Neural progenitor cell (in vitro differentiated cells): ENCODE measurements at regions not wholly inside any gene's neighbourhood (a gene's known extent, or its start where the extent isn't known, plus 50 kb on each side); places are given as distances from the start of the nearest gene placed in this dataset.

Source experiments
- DNase-seq: peaks from one replicate; pipeline ENCODE4 v3.0.0-alpha.2; 2016; ENCODE audit warnings: low spot score
- H2AFZ ChIP-seq: fragments of 200-600 bp; sonication (generic); replicated peaks from 2 replicates; pipeline ENCODE4 v1.6.1; 2016; ENCODE audit warnings: antibody characterized with exemption
- H3F3A ChIP-seq: fragments of 200-600 bp; sonication (generic); 2 replicates; pipeline ENCODE4 v1.6.1; 2016; ENCODE audit warnings: antibody characterized with exemption, low read depth
- H3K27ac ChIP-seq: fragments of 200-600 bp; sonication (generic); 2 replicates; pipeline ENCODE4 v1.5.1; 2016; ENCODE audit warnings: mild to moderate bottlenecking
- H3K27me3 ChIP-seq: fragments of 200-600 bp; sonication (generic); 2 replicates; pipeline ENCODE4 v1.6.1; 2016; ENCODE audit warnings: mild to moderate bottlenecking, moderate library complexity
- H3K36me3 ChIP-seq: fragments of 200-600 bp; sonication (generic); 2 replicates; pipeline ENCODE4 v1.5.1; 2016
- H3K4me1 ChIP-seq: fragments of 200-600 bp; sonication (generic); 2 replicates; pipeline ENCODE4 v1.6.1; 2016; ENCODE audit warnings: mixed run types
- H3K4me2 ChIP-seq: fragments of 200-600 bp; sonication (generic); 2 replicates; pipeline ENCODE4 v1.6.1; 2016
- H3K4me3 ChIP-seq: fragments of 200-600 bp; sonication (generic); 2 replicates; pipeline ENCODE4 v1.5.1; 2016
- H3K79me2 ChIP-seq: fragments of 200-600 bp; sonication (generic); 2 replicates; pipeline ENCODE4 v1.6.1; 2016; ENCODE audit warnings: low read depth
- H3K9ac ChIP-seq: fragments of 200-600 bp; sonication (generic); 2 replicates; pipeline ENCODE4 v1.6.1; 2016
- H3K9me3 ChIP-seq: fragments of 200-600 bp; sonication (generic); 2 replicates; pipeline ENCODE4 v1.5.1; 2016; ENCODE audit warnings: low read depth
- H4K20me1 ChIP-seq: fragments of 200-600 bp; sonication (generic); 2 replicates; pipeline ENCODE4 v1.6.1; 2016; ENCODE audit warnings: low read depth
- H3K27ac Mint-ChIP-seq: 3 replicates; pipeline ENCODE4 v1.8.0; 2021; ENCODE audit warnings: mixed read lengths
- H3K27me3 Mint-ChIP-seq: 2 replicates; pipeline ENCODE4 v1.8.0; 2022; ENCODE audit warnings: low read depth, mild to moderate bottlenecking, inconsistent platforms, moderate library complexity, mixed read lengths; ENCODE audit not compliant: insufficient read depth
- H3K36me3 Mint-ChIP-seq: 3 replicates; pipeline ENCODE4 v1.8.0; 2021; ENCODE audit warnings: mixed read lengths
- H3K4me1 Mint-ChIP-seq: 3 replicates; pipeline ENCODE4 v1.8.0; 2021; ENCODE audit warnings: mixed read lengths
- H3K4me3 Mint-ChIP-seq: 3 replicates; pipeline ENCODE4 v1.8.0; 2021; ENCODE audit warnings: mild to moderate bottlenecking, moderate library complexity, mixed read lengths
- H3K9me3 Mint-ChIP-seq: 3 replicates; pipeline ENCODE4 v1.8.0; 2020; ENCODE audit warnings: mixed read lengths
- EZH2 ChIP-seq: fragments of 200-600 bp; sonication (generic); IDR thresholded peaks from 2 replicates; pipeline ENCODE4 v1.6.1; 2017; ENCODE audit warnings: antibody characterized with exemption, mild to moderate bottlenecking, moderate library complexity
- EZH2phosphoT487 ChIP-seq: fragments of 200-600 bp; sonication (generic); IDR thresholded peaks from 2 replicates; pipeline ENCODE4 v1.6.1; 2017; ENCODE audit warnings: antibody characterized with exemption
- TF ChIP-seq, protein P1 (sequence below): fragments of 200-600 bp; sonication (generic); IDR thresholded peaks from 2 replicates; pipeline ENCODE4 v1.5.1; 2017; ENCODE audit warnings: antibody characterized with exemption, mild to moderate bottlenecking

- H3K4me3 Mint-ChIP-seq: no peak overlapping the region
- no peak for DNase-seq
- H3K9me3 Mint-ChIP-seq: no peaks in the 10 kb centered on the region
- Histone ChIP-seq H3K79me2 (no peaks in the 10 kb centered on the region), H4K20me1 (no peaks in the 10 kb centered on the region), H3F3A (no peaks in the 10 kb centered on the region), H3K36me3 (no peaks in the 10 kb centered on the region), H3K4me3 (no peak overlapping the region), H3K9me3 (no peaks in the 10 kb centered on the region), H3K9ac (no peak overlapping the region), H3K4me1 (no peaks in the 10 kb centered on the region), H2AFZ (no peak overlapping the region), H3K27ac (no peak overlapping the region), H3K27me3 (no peaks in the 10 kb centered on the region), H3K4me2 (no peak overlapping the region)
- no peaks in the 10 kb centered on the region for H3K36me3 Mint-ChIP-seq
- no peak overlapping the region for H3K27ac Mint-ChIP-seq
- TF ChIP-seq, protein P1, sequence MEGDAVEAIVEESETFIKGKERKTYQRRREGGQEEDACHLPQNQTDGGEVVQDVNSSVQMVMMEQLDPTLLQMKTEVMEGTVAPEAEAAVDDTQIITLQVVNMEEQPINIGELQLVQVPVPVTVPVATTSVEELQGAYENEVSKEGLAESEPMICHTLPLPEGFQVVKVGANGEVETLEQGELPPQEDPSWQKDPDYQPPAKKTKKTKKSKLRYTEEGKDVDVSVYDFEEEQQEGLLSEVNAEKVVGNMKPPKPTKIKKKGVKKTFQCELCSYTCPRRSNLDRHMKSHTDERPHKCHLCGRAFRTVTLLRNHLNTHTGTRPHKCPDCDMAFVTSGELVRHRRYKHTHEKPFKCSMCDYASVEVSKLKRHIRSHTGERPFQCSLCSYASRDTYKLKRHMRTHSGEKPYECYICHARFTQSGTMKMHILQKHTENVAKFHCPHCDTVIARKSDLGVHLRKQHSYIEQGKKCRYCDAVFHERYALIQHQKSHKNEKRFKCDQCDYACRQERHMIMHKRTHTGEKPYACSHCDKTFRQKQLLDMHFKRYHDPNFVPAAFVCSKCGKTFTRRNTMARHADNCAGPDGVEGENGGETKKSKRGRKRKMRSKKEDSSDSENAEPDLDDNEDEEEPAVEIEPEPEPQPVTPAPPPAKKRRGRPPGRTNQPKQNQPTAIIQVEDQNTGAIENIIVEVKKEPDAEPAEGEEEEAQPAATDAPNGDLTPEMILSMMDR: no peak
- no peak for TF ChIP-seq EZH2
- TF ChIP-seq EZH2phosphoT487: no peak
- peaks cover 2% of the 10 kb centered on the region for H3K27me3 Mint-ChIP-seq
- no peaks in the 10 kb centered on the region for H3K4me1 Mint-ChIP-seq
These were observed 194.8 kb downstream of the LRIG3 start for GRCh38 chr12:58725400-58726105.

GRCh38 chr12:58727521-58727920 is 192.8 kb downstream of the LRIG3 start:
- Histone ChIP-seq H2AFZ (no peak overlapping the region), H3K79me2 (no peaks in the 10 kb centered on the region), H3K4me2 (no peak overlapping the region), H3F3A (no peaks in the 10 kb centered on the region), H4K20me1 (no peaks in the 10 kb centered on the region), H3K4me1 (no peaks in the 10 kb centered on the region), H3K27ac (no peak overlapping the region), H3K9ac (no peak overlapping the region), H3K4me3 (no peak overlapping the region), H3K9me3 (no peaks in the 10 kb centered on the region), H3K36me3 (no peaks in the 10 kb centered on the region), H3K27me3 (no peaks in the 10 kb centered on the region)
- Mint-ChIP-seq H3K4me1 (no peaks in the 10 kb centered on the region), H3K27me3 (no peaks in the 10 kb centered on the region), H3K36me3 (no peaks in the 10 kb centered on the region), H3K4me3 (no peak overlapping the region), H3K27ac (no peak overlapping the region), H3K9me3 (no peaks in the 10 kb centered on the region)
- DNase-seq: no peak
- TF ChIP-seq EZH2phosphoT487 (no peak), EZH2 (no peak)
- TF ChIP-seq, protein P1: no peak

- Histone ChIP-seq H3K9me3 (no peaks in the 10 kb centered on the region), H2AFZ (no peak overlapping the region), H3K79me2 (no peaks in the 10 kb centered on the region), H3F3A (no peaks in the 10 kb centered on the region), H3K27me3 (no peaks in the 10 kb centered on the region), H3K36me3 (no peaks in the 10 kb centered on the region), H3K9ac (no peak overlapping the region), H3K4me3 (no peak overlapping the region), H3K4me1 (no peaks in the 10 kb centered on the region), H3K4me2 (no peak overlapping the region), H3K27ac (no peak overlapping the region), H4K20me1 (no peaks in the 10 kb centered on the region)
- no peak overlapping the region for H3K27ac Mint-ChIP-seq
- H3K4me3 Mint-ChIP-seq: no peak overlapping the region
- H3K4me1 Mint-ChIP-seq: no peaks in the 10 kb centered on the region
- DNase-seq: no peak
- no peaks in the 10 kb centered on the region for H3K36me3 Mint-ChIP-seq
- H3K27me3 Mint-ChIP-seq: no peaks in the 10 kb centered on the region
- no peak for TF ChIP-seq EZH2phosphoT487
- TF ChIP-seq EZH2: no peak
- TF ChIP-seq, protein P1: no peak
- H3K9me3 Mint-ChIP-seq: no peaks in the 10 kb centered on the region
These were observed 191.9 kb downstream of the LRIG3 start for GRCh38 chr12:58728397-58728796.
